T-helper 2 cell (primary cell): ENCODE measurements at regions not wholly inside any gene's neighbourhood (a gene's known extent, or its start where the extent isn't known, plus 50 kb on each side); places are given as distances from the start of the nearest gene placed in this dataset.
A peak's percentile ranks its signal among the peaks of the same experiment; 100 is the strongest.
"Not testable (repeated sequence)": the region's sequence is repeated elsewhere in the genome, so short reads cannot be mapped to it uniquely, and the experiment has no call there.

Experiments
- DNase-seq, 5 experiments: peaks; one replicate each; pipeline versions ENCODE4 v3.0.0 to v3.0.0-alpha.2; 2012 to 2022

DNA sequence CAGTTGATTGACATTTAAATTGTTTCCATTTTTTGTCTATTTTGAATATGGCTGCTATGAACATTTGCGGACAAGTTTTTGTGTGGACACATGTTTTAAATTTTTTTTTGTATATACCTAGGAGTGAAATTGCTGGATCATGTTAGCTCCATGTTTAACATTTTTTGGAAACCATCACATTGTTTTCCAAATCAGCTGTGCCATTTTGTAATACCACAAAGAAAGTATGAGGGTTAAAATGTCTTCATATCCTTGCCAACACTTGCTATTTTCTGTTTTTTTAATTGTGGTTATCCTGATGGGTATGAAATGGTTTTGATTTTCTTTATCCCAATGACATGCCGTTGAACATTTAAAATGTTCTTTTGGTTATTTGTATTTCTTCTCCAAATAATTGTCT is 52.1 kb downstream of the CARTPT start:
- DNase-seq = no peak

DNA sequence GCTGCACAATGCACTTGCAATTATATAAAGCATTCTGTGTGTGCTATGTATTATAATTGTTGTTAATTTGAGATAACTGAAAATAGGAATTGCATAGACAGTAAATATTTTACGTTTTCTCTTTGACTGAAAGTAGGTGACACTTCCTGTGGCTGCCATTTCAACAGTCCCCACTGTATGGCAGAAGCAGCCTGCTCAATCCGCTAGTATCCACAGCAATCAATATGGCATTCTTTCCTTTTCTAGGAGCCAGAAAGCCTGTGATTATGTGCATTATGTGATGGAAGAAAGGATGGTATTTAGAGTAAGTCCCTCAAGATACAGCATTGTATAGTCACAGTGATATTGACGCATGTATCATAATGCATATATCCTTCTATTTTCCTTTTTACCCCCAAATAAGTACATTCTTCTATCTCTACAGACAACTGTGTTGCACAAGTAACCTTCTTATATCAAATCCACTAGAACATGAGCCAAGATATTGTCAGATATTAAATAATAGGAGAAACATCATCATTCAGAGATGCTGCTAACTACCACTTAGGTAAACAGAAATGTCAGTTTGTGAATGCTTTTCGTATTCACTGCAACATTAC is 59.7 kb downstream of the CARTPT start:
- DNase-seq = no peak

DNA sequence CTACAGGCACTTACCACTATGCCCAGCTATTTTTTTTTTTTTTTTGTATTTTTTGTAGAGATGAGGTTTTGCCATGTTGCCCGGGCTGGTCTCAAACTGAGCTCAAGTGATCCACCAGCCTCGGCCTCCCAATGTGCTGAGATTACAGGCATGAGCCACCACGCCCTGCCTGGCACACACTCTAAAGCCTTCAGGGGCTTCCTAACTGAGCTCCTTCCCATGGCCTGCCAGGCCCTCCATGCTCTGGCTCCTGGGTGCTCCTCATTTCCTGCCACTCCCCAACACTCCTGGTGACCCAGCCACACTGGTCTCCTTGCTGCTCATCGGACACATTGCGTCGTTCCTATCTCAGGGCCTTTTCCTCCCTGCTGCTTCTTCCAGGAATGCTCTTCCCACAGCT is 61.5 kb downstream of the CARTPT start:
- DNase-seq = no peak

DNA sequence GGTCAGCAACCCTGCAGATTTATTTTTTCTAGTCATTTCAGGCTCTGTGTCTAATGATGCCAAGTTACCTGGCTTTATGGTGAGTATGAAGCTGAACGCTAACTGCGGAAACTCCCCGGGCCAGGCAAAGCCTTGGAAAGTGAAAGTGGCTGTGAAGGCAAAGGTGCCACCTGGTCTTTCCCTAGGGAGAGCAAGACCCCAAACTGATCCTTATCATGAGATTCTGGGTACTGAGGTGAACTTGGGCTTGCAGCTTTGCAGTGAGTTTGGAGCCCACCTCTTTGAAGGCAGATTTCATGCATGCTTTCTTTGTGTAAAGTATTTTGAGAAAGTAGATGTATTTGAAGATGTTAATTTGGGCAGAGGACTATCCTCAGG is 63.3 kb downstream of the CARTPT start:
- peak in 1 of 5 experiments; percentile 8 for DNase-seq

DNA sequence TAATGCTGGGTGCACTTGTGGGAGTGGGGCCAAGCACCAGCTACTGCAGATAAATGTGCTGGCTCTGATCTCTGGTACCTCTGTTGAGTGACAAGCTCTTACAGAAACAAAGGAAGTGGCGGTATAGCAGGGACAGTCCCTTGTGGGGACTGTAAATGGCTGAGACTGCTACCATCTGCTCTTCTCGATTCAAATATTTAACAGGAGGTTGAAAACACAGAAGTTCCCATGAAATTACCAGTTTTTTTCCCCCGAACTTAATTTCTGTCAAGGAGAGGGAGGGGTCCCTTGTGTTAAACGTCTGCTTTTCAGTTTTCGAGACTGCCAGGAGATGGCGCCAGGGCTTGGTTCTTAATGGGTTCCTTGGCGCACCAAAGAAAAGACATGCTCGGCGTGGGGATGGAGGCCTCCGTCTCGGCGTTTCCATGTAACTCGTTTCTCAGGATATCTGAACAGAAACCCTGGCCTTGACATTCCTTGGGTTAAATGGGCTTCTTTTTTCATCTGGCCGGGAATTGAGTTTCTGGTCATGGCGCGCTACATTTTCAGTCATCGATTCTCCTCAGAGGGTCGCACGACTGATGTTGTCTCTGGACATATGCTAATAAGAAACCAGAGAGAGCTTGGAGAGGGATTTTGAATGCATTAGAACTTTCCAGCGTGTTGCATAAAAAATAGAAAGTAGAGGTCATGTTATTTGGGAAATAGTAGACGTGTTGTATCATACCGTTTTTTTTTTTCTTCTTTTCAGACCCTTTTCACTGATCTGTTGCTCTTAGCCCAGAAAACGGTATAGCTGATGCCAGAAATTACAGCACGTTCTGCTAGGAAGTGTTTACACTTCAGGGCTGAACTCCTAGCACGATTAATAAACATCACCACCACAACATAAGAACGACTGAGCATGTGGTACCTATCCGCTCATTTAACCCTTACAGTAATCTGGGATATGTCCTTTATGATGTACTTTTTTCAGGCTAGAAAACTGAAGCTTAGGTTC is 64.0 kb downstream of the CARTPT start:
- DNase-seq = peak in 2 of 5 experiments; percentile 36 to 60

DNA sequence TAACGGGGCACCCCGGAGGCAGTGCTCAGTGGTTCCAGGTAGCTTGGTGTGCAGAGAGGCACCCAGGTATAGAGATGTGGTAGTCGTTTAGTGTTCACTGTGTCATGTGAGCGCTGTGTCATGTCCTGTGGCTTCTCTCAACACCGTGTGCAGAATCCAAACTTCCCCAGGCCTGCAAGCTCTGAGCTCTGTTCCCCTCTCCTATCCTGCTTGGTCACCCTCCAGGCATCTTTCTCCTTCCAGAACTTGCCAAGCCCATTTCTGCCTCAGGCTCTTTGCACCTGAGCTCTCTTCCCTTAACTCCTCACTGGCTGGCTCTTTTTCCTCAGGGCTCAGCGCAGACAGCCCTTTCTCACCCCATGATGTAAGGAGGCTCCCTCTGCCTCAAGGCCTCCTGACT is 64.8 kb downstream of the CARTPT start:
- DNase-seq = no peak

DNA sequence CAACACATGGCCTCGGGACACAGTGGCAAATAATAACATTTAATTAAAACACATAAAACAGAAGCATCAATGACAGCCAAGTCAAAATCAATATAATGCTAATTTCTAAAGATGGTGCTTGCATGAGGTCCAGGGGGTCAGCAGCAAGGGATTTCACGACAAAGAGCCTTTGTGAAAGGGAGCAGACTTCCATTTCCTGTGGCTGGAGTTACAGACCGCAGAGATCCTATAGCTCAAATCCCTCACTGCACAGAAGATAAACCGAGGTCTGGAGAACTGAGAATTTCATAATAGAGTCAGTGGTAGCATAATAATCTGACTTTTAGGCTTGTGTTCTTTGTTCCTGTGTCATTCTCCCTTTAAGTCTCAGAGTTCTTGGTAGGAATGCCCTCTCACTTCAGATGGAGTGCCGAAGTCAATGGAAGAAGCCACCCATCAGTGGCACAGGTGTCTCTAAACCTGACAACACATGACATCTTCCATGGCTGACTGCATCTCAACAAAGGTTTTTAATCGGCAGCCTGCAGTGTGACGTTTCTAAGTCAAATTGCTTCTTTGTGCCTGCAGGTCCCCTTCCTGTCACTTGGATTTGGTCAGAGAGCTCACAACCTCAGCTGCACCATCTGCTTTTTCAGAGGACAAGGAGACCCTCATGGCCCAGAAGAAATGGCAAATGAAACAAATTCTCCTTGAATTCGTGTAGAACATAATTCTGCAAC is 67.4 kb downstream of the CARTPT start:
- DNase-seq = no peak

DNA sequence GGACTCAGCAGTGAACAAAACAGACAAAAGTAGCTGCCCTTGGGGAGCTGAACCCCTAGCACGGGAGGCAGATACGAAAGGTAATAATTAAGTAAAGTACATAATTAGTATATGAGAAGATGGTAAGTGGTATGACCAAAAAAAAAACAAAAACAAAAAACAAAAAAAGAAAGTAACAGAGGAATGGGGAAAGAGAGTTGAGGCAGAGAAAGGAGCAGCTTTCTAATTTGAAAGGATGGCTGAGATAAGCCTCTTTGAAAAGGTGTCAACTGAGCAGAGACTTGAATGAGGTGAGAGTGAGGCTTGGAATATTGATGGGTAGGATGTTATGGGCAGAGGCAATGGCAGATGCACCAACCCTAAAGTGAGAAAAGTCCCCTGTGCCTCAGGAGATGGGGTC is 69.7 kb downstream of the CARTPT start:
- DNase-seq = no peak

DNA sequence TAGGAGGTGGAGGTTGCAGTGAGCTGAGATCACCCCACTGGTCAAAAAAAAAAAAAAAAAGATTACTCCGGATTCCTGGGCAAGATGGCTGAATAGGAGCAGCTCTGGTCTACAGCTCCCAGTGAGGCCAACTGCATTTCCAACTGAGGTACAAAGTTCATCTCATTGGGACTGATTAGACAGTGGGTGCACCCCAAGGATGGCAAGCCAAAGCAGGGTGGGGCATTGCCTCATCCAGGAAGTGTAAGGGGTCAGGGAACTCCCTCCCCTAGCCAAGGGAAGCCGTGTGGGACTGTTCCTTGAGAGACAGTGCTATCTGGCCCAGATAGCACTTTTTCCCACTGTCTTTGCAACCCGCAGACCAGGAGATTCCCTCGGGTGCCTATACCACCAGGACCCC is 70.7 kb downstream of the CARTPT start:
- no peak for DNase-seq

DNA sequence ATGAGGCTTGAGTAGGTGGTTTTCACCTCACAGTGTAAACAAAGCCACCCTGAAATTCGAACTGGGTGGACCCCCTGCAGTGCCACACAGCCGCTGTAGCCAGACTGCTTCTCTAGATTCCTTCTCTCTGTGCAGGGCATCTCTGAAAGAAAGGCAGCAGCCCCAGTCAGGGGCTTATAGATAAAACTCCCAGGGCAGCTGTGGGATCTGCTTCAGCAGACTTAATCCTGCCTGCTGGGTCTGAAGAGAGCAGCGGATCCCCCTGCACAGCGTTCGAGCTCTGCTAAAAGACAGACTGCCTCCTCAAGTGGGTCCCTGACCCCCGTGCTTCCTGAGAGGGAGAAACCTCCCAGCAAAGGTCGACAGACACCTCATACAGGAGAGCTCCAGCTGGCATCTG is 71.4 kb downstream of the CARTPT start:
- no peak for DNase-seq

DNA sequence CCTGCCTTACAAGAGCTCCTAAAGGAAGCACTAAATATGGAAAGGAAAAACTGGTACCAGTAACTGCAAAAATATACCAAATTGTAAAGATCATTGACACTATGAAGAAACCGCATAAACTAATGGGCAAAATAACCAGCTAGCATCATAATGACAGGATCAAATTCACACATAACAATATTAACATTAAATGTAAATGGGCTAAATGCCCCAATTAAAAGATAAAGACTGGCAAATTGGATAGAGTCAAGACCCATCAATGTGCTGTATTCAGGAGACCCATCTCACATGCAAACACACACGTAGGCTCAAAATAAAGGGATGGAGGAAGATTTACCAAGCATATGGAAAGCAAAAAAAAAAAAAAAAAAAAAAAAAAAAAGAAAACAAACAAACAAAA is 73.0 kb downstream of the CARTPT start:
- DNase-seq = not testable (repeated sequence)

DNA sequence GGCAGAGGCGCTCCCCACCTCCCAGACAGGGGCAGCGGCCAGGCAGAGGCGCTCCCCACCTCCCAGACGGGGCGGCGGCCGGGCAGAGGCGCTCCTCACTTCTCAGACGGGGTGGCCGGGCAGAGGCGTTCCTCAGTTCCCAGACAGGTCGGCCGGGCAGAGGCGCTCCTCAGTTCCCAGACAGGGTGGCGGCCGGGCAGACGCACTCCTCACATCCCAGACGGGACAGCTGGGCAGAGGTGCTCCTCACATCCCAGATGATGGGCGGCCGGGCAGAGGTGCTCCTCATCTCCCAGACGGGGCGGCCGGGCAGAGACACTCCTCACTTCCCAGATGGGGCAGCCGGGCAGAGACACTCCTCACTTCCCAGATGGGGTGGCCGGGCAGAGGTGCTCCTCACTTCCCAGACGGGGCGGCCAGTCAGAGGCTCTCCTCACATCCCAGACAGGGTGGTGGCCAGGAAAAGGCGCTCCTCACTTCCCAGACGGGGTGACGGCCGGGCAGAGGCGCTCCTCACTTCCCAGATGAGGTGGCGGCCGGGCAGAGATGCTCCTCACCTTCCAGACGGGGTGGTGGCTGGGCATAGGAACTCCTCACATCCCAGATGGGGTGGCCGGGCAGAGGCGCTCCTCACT is 75.1 kb downstream of the CARTPT start:
- no peak for DNase-seq

DNA sequence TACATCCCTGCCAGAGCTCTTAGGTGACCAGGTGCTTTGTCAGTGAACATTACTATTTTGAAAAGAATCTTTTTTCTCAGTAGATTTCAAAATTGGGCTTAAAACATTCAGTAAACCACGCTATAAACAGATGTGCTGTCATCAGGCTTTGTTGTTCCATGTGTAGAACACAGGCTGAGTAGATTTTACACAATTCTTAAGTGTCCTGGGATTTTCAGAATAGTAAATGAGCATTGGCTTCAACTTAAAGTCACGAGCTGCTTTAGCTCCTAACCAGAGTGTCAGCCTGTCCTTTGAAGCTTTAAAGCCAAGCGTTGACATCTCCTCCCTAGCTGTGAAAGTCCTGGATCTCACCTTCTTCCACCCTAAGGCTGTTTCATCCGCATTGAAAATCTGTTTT is 83.6 kb downstream of the CARTPT start:
- DNase-seq = no peak

DNA sequence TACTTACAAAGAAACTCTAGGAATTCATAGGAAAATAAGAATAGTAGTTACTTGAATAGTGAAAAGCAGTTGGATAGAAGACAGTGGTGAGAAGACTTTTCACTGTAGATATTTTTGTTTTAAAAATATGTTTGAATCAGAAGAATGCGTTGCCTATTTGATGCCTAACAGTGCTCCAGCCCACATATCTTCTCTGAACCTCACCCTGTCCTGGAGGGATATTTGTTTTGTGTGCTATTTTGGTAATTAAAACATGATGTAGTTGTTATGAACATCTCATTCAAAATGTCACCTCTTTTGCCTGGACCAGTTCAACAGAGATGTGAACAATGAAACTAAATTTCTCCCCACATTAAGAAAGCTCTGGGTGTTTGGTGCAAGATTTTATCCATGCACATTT is 87.6 kb downstream of the CARTPT start:
- no peak for DNase-seq

DNA sequence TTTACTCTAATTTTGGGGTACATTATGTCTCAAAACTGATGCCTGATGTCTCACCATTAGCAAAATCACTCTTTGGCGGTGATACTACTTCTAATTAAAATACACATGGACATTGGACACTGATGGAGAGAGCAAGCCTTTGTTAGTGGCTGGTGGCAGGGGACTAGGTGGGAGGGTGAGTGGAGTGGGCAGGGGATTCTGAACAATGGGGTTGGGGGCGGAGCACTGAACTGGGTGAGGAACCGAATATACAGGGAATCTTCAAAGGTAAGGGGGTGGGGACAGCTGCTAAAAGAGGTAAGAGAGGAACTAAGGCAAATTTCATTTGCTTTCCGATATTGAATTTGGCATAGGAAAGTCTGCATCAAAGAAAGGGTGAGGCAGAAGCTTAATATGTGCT is 88.8 kb downstream of the CARTPT start:
- no peak for DNase-seq

DNA sequence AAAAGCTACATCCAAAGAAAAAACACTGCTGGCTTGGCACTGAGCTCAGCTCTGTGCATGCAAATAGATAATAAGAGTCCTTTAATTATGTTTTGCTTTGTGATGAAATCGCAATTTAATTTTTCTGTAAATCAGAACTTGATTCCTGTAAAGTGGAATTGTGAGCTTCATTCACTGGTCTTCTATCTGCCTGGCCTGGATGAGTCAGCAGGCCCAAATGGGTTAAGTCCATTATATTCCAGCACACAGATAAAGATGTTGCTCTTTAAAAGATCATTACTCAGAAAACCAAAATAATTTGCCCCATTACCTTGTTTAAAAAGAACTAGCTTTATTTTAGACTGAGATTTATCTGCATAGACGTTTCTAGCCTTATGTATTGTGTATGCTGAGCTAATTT is 90.4 kb downstream of the CARTPT start:
- no peak for DNase-seq

DNA sequence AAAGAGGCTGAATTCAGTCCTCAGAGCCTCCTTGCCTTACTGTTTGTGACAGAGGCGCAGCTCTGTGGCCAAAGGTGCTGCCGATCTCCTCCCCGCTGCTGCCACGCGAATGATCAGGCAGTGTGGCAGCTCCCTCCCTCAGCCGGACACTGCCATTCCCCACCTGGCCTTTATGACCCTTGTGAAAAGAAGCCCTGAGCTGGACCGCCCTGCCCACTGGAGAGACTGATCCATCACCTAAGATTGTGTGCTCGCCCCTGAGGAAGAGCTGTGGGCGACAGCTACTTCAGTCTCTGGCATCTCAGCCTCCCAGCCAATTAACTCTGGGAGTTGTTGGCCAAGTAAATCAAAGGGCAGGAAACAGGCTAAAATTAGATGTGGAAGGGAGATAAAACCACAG is 90.9 kb downstream of the CARTPT start:
- DNase-seq = no peak

DNA sequence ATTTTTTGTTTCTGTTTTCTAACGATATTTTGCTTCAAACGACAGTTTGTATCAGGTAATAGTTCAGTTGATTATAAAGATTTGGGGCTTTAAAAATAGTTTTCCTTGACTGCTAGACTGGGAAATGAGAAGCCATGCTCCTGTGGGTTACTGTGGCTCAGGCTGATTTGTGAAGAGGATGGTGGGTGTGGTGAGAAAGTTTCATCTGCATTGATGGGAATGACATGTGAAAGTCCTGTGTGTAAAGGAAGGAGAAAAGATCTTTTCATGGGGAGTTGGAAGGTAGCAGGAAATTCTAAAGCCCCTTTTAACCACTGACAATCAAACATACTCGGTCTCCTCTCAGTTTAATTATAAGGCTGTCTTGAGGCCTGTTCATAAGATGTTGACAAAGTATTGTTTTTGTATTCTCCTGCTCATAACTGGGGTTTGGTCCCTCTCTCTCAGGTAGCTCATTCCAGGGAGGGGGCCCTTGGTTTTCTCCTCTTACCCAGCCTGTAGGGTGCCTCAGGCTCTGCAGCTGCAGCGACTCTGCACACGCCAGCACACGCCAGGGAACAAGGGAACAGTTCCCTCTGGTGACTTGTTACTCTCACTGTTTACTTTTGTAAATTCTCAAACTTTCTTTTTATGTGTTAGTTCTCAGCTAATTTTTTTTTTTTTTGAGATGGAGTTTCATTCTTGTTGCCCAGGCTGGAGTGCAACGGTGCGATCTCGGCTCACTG is 91.6 kb downstream of the CARTPT start:
- DNase-seq = no peak

DNA sequence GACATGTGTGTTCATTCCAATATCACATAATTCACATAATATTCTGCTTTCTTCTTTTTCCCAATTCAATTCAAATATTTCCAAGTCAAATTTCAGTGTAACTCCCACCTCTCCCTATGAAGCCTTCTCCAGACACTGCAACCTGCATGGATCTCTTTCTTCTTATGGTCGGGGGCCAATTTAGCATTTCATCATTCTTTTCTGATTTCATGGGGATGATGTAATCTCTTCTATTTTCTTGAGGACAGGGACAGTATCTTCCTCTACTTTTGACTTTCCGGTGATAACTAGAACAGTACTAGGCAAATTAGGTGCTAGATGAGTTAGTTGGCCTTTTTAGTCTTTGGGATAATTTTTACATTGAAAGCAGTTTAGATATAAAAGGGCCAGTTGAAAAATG is 92.7 kb downstream of the CARTPT start:
- DNase-seq = no peak

DNA sequence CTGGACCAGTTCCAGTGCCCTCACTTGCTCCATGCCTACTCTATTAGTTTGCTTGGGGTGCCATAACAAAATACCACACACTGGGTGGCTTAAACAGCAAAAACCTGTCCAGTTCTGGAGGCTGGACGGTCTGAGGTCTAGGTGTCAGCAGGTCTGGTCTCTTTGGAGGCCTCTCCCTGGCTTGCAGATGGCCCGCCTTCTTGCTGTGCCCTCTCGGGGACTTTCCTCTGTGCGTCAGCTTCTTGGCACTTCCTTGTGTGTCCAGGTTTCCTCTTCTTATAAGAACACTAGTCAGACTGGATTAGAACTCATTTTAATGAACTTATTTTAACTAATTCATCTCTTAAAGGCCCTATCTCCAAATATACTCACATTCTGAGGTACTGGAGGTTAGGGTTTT is 97.2 kb downstream of the CARTPT start:
- DNase-seq = no peak

DNA sequence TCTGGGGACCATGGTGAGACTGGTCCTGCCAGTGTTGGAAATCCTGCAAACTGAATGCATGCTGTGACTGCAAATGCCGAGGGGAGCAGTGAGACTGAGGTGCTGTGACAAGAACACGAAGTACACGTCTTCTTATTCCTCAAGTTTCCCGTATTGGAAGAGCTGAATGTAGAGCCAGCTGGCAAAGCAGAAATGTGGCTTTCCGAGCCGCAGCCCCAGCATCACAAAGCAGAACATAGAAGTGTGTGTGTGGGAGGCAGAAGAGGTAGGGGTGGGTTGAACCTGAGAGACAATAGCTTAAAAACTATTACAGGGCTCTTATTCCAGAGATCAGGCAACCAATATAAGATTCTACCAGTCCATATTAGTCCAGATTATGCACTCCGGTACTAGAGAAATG is 98.8 kb downstream of the CARTPT start:
- DNase-seq = no peak

DNA sequence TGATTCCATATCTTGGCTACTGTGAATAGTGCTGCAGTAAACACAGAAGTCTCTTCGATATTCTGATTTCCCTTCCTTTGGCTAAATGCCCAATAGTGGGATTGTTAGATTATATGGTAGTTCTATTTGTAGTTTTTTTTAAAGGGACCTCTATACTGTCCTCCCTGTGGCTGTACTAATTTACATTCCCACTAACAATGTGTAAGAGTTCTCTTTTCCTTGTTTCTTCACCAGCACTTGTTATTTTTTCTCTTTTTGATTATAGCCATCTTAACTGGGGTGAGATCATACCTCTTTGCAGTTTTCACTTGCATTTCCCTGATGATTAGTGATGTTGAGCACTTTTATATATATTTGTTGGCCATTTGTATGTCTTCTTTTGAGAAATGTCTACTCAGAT is 102.0 kb downstream of the CARTPT start:
- DNase-seq = no peak

DNA sequence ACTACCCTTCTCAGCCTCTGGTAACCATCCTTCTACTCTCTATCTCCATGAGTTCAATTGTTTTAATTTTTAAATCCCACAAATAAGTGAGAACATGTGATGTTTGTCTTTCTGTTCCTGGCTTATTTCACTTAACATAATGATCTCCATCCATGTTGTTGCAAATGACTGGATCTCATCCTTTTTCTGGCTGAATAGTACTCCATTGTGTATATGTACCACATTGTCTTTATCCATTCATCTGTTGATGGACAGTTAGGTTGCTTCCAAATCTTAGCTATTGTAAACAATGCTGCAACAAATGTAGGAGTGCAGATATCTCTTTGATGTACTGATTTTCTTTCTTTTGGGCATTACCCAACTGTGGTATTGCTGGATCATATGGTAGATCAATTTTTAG is 103.0 kb downstream of the CARTPT start:
- DNase-seq = not testable (repeated sequence)
